Mesenchymal stem cell (in vitro differentiated cells and primary cell): ENCODE measurements at regions not wholly inside any gene's neighbourhood (a gene's known extent, or its start where the extent isn't known, plus 50 kb on each side); places are given as distances from the start of the nearest gene placed in this dataset.

Experiments
- DNase-seq: peaks from one replicate; pipeline ENCODE4 v3.0.0-alpha.2; 2013
- H2AFZ ChIP-seq: one replicate; pipeline ENCODE4 v1.6.1; 2013; ENCODE audit warnings: low read depth, mild to moderate bottlenecking, control low read depth, inconsistent platforms, low read length, moderate library complexity
- H2AK5ac ChIP-seq: 2 replicates; pipeline ENCODE4 v1.6.1; 2013; ENCODE audit warnings: low read length, moderate library complexity, mild to moderate bottlenecking, inconsistent platforms; ENCODE audit not compliant: severe bottlenecking
- H2BK120ac ChIP-seq: one replicate; pipeline ENCODE4 v1.6.1; 2013; ENCODE audit warnings: low read depth, mild to moderate bottlenecking, inconsistent platforms, low read length, moderate library complexity
- H2BK12ac ChIP-seq, 2 experiments: one replicate each; pipeline ENCODE4 v1.6.1; 2013; ENCODE audit warnings: inconsistent platforms in 2 of 2, low read length in 2 of 2, mild to moderate bottlenecking in 2 of 2, moderate library complexity in 2 of 2, control low read depth in 1 of 2
- H2BK15ac ChIP-seq: one replicate; pipeline ENCODE4 v1.6.1; 2013; ENCODE audit warnings: mild to moderate bottlenecking, low read depth, inconsistent platforms; ENCODE audit not compliant: poor library complexity, severe bottlenecking
- H2BK5ac ChIP-seq: 2 replicates; pipeline ENCODE4 v1.6.1; 2013; ENCODE audit warnings: low read depth, mild to moderate bottlenecking, low read length, control low read depth, inconsistent platforms; ENCODE audit not compliant: poor library complexity, severe bottlenecking
- H3K14ac ChIP-seq, 2 experiments: one replicate each; pipeline ENCODE4 v1.6.1; 2013; ENCODE audit warnings: inconsistent platforms in 2 of 2, low read length in 2 of 2, control low read depth in 1 of 2, mild to moderate bottlenecking in 1 of 2, moderate library complexity in 1 of 2
- H3K18ac ChIP-seq, 2 experiments: one replicate each; pipeline ENCODE4 v1.6.1; 2013; ENCODE audit warnings: inconsistent platforms in 2 of 2, low read length in 2 of 2, control low read depth in 1 of 2, low read depth in 1 of 2, mild to moderate bottlenecking in 1 of 2
- H3K23ac ChIP-seq, 2 experiments: one replicate each; pipeline ENCODE4 v1.6.1; 2013; ENCODE audit warnings: inconsistent platforms in 2 of 2, low read length in 2 of 2, mild to moderate bottlenecking in 2 of 2, moderate library complexity in 2 of 2, control low read depth in 1 of 2
- H3K27ac ChIP-seq: 2 replicates; pipeline ENCODE4 v1.5.1; 2013; ENCODE audit warnings: mild to moderate bottlenecking, moderate library complexity, low read length, control low read depth, inconsistent platforms; ENCODE audit not compliant: poor library complexity, severe bottlenecking
- H3K27me3 ChIP-seq, 2 experiments: 2 replicates each; pipeline versions ENCODE4 v1.6.1 to v1.7.0; 2013; ENCODE audit warnings: low read length in 2 of 2, mild to moderate bottlenecking in 2 of 2, moderate library complexity in 2 of 2, control low read depth in 1 of 2, inconsistent platforms in 1 of 2; ENCODE audit not compliant: control insufficient read depth in 1 of 2, insufficient read depth in 1 of 2
- H3K36me3 ChIP-seq, 2 experiments: 2 replicates each; pipeline versions ENCODE4 v1.6.1 to v1.7.0; 2013; ENCODE audit warnings: low read length in 2 of 2, control low read depth in 1 of 2, inconsistent platforms in 1 of 2, low read depth in 1 of 2, mild to moderate bottlenecking in 1 of 2; ENCODE audit not compliant: insufficient read depth in 2 of 2, control insufficient read depth in 1 of 2
- H3K4ac ChIP-seq, 2 experiments: one replicate each; pipeline ENCODE4 v1.6.1; 2013; ENCODE audit warnings: inconsistent platforms in 2 of 2, low read length in 2 of 2, mild to moderate bottlenecking in 2 of 2, moderate library complexity in 2 of 2, control low read depth in 1 of 2, low read depth in 1 of 2
- H3K4me1 ChIP-seq: 2 replicates; pipeline ENCODE4 v1.6.1; 2013; ENCODE audit warnings: low read depth, low read length, control low read depth; ENCODE audit not compliant: control insufficient read depth, insufficient read depth
- H3K4me2 ChIP-seq: 2 replicates; pipeline ENCODE4 v1.6.1; 2013; ENCODE audit warnings: low read length, mild to moderate bottlenecking, inconsistent platforms; ENCODE audit not compliant: poor library complexity, severe bottlenecking
- H3K4me3 ChIP-seq, 2 experiments: 2 replicates each; pipeline versions ENCODE4 v1.5.1 to v1.7.0; 2013; ENCODE audit warnings: low read length in 2 of 2, mild to moderate bottlenecking in 2 of 2, control low read depth in 1 of 2, low read depth in 1 of 2; ENCODE audit not compliant: insufficient read depth in 1 of 2
- H3K79me1 ChIP-seq: replicated peaks from 2 replicates; pipeline ENCODE4 v1.6.1; 2013; ENCODE audit warnings: mild to moderate bottlenecking, control low read depth, low read length, inconsistent platforms; ENCODE audit not compliant: poor library complexity, severe bottlenecking
- H3K9ac ChIP-seq: 2 replicates; pipeline ENCODE4 v1.7.0; 2013; ENCODE audit warnings: mild to moderate bottlenecking, low read length, moderate library complexity
- H3K9me3 ChIP-seq: 2 replicates; pipeline ENCODE4 v1.7.0; 2013; ENCODE audit warnings: mild to moderate bottlenecking, low read length; ENCODE audit not compliant: control insufficient read depth
- H4K8ac ChIP-seq: one replicate; pipeline ENCODE4 v1.6.1; 2013; ENCODE audit warnings: inconsistent platforms, mild to moderate bottlenecking, low read length, moderate library complexity
- H4K91ac ChIP-seq: one replicate; pipeline ENCODE4 v1.6.1; 2013; ENCODE audit warnings: mild to moderate bottlenecking, low read length, inconsistent platforms
- WGBS: methylation state at CpG from one replicate; pipeline ENCODE4 v1.1.7; 2013; ENCODE audit warnings: mixed read lengths; 5-methylcytosine and 5-hydroxymethylcytosine counted together

GRCh38 chr17:79400989-79401703, 209.7 kb downstream of the RBFOX3 start:
- H3K36me3 ChIP-seq = no peaks in the 10 kb centered on the region
- no peaks in the 10 kb centered on the region for H3K79me1 ChIP-seq
- peak overlapping the region in 1 of 2 experiments; percentile 63 for H3K4me3 ChIP-seq
- 18% methylated on average over 30 of the region's 33 CpGs for WGBS
- DNase-seq = peak; percentile 46
- no peak overlapping the region for H3K4ac ChIP-seq
- H3K4me1 ChIP-seq = peaks cover 3% of the 10 kb centered on the region
- no peak overlapping the region for H2AK5ac ChIP-seq
- H3K27me3 ChIP-seq = peaks cover 18 to 89% of the 10 kb centered on the region in 2 experiments
- H4K8ac ChIP-seq = no peak overlapping the region
- H2AFZ ChIP-seq = no peak overlapping the region
- no peak overlapping the region for H3K23ac ChIP-seq
- no peak overlapping the region for H2BK12ac ChIP-seq
- no peak overlapping the region for H3K27ac ChIP-seq
- H3K9me3 ChIP-seq = no peaks in the 10 kb centered on the region
- no peak overlapping the region for H3K14ac ChIP-seq
- no peak overlapping the region for H2BK5ac ChIP-seq
- H2BK120ac ChIP-seq = no peak overlapping the region
- H3K9ac ChIP-seq = peak overlapping the region; percentile 49
- no peak overlapping the region for H2BK15ac ChIP-seq
- H3K4me2 ChIP-seq = peak overlapping the region; percentile 67
- H3K18ac ChIP-seq = no peak overlapping the region
- no peak overlapping the region for H4K91ac ChIP-seq

DNA sequence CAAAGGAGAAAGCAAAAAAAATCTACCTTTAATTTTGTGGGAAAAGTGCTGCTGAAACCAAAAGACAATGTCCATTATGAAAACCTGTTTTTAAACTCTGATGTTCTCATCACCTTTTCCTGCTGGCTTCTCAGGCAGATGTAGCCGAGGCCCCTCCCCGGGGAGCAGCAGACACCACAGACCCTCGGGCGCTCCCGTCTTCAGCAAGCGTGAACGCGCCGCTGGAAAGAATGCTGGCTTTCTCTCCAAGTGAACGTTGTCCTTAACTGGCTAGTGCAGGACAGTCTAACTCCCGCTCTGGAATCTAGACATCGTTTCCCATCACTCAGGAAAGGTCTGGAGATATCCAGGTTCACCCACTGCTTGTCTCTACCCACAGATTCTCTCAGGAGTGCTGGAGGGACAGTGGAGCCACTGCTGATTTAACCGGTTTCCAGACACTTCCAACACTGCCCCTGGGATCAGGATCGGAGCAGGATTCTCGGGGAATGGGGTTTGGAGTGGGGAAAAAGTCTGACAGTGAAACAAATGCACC, 211.2 kb downstream of the RBFOX3 start:
- no peak overlapping the region for H3K18ac ChIP-seq
- no peak overlapping the region for H2BK5ac ChIP-seq
- H3K36me3 ChIP-seq = no peaks in the 10 kb centered on the region
- H3K27me3 ChIP-seq = peaks cover 31 to 92% of the 10 kb centered on the region in 2 experiments
- H3K4ac ChIP-seq = peak overlapping the region in 1 of 2 experiments; percentile 24
- H3K14ac ChIP-seq = no peak overlapping the region
- no peak overlapping the region for H2AFZ ChIP-seq
- H3K27ac ChIP-seq = no peak overlapping the region
- H2BK15ac ChIP-seq = no peak overlapping the region
- no peak overlapping the region for H2BK12ac ChIP-seq
- H3K4me1 ChIP-seq = peaks cover 3% of the 10 kb centered on the region
- no peaks in the 10 kb centered on the region for H3K9me3 ChIP-seq
- 85% methylated on average over 15 of the region's 15 CpGs for WGBS
- H4K8ac ChIP-seq = no peak overlapping the region
- H2AK5ac ChIP-seq = no peak overlapping the region
- H3K4me3 ChIP-seq = no peak overlapping the region
- no peak overlapping the region for H3K9ac ChIP-seq
- no peak overlapping the region for H2BK120ac ChIP-seq
- no peaks in the 10 kb centered on the region for H3K79me1 ChIP-seq
- no peak overlapping the region for H3K4me2 ChIP-seq
- no peak overlapping the region for H4K91ac ChIP-seq
- no peak overlapping the region for H3K23ac ChIP-seq
- DNase-seq = no peak

DNA sequence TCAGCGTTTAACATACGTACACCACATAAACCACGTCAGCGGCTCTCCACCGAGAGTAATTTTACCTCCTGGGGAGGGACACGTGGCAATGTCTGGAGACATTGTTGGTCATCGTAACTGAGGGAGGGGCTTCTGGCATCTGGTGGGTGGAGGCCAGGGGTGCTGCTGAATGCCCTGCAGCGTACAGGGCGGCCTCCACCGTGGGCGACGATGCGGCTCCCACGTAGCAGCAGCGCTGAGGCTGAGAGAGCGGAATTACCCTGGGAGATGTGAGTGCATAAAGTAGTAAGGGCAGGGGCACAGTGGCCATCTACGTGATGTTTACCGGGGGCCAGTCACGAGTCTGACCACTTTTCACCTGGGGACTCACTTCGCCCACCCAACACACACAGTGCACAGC, 212.4 kb downstream of the RBFOX3 start:
- Histone ChIP-seq H3K4me3 (no peak overlapping the region), H3K14ac (no peak overlapping the region), H3K4me2 (no peak overlapping the region), H3K23ac (no peak overlapping the region), H3K4ac (no peak overlapping the region), H3K36me3 (no peaks in the 10 kb centered on the region), H2BK5ac (no peak overlapping the region), H2BK120ac (no peak overlapping the region), H3K18ac (no peak overlapping the region), H2AFZ (no peak overlapping the region), H3K4me1 (peaks cover 3% of the 10 kb centered on the region), H4K8ac (no peak overlapping the region), H2BK12ac (no peak overlapping the region), H2BK15ac (no peak overlapping the region), H4K91ac (no peak overlapping the region), H3K27me3 (peaks cover 31 to 92% of the 10 kb centered on the region in 2 experiments), H3K79me1 (no peaks in the 10 kb centered on the region), H2AK5ac (no peak overlapping the region), H3K27ac (no peak overlapping the region), H3K9ac (no peak overlapping the region), H3K9me3 (no peaks in the 10 kb centered on the region)
- DNase-seq = no peak
- 88% methylated on average over 20 of the region's 20 CpGs for WGBS

- no peak overlapping the region for H3K4me2 ChIP-seq
- peak overlapping the region in 1 of 2 experiments; percentile 1 for H3K4me3 ChIP-seq
- DNase-seq = no peak
- H2AK5ac ChIP-seq = no peak overlapping the region
- no peak overlapping the region for H3K14ac ChIP-seq
- no peaks in the 10 kb centered on the region for H3K9me3 ChIP-seq
- no peak overlapping the region for H2BK12ac ChIP-seq
- no peak overlapping the region for H4K91ac ChIP-seq
- H4K8ac ChIP-seq = no peak overlapping the region
- H3K79me1 ChIP-seq = no peaks in the 10 kb centered on the region
- H2BK120ac ChIP-seq = no peak overlapping the region
- H3K4me1 ChIP-seq = peaks cover 3% of the 10 kb centered on the region
- H3K4ac ChIP-seq = no peak overlapping the region
- H3K9ac ChIP-seq = no peak overlapping the region
- H2AFZ ChIP-seq = no peak overlapping the region
- no peak overlapping the region for H3K27ac ChIP-seq
- no peak overlapping the region for H3K23ac ChIP-seq
- peaks cover 41 to 89% of the 10 kb centered on the region in 2 experiments for H3K27me3 ChIP-seq
- no peaks in the 10 kb centered on the region for H3K36me3 ChIP-seq
- 84% methylated on average over 13 of the region's 13 CpGs for WGBS
- no peak overlapping the region for H2BK5ac ChIP-seq
- H3K18ac ChIP-seq = no peak overlapping the region
- H2BK15ac ChIP-seq = no peak overlapping the region
These were observed 214.2 kb downstream of the RBFOX3 start for GRCh38 chr17:79396696-79397095.
